ENCODE measurements at regions not wholly inside any gene's neighbourhood (a gene's known extent, or its start where the extent isn't known, plus 50 kb on each side); places are given as distances from the start of the nearest gene placed in this dataset.

GRCh38 chr3:81887448-81887847 lies 126.0 kb upstream of the GBE1 start:
- no peaks in the 10 kb centered on the region for H3K27me3 ChIP-seq (replicated peaks; ENCODE audit: insufficient read depth)
- ATAC-seq (ENCODE audit: insufficient number of reproducible peaks, low FRiP score, low read depth) (no peak), DNase-seq (ENCODE audit: low spot score) (no peak)
- no peaks in the 10 kb centered on the region for H3K4me1 ChIP-seq (ENCODE audit: control insufficient read depth in 1 of 2, low read depth in 2 of 2)
- TF ChIP-seq CTCF (IDR thresholded peaks at IDR 0.05), result no peak
- H3K9me3 ChIP-seq, result no peaks in the 10 kb centered on the region
- no peak overlapping the region for H3K27ac ChIP-seq
- H3K36me3 ChIP-seq, result no peaks in the 10 kb centered on the region
- no peak overlapping the region for H3K4me3 ChIP-seq

DNA sequence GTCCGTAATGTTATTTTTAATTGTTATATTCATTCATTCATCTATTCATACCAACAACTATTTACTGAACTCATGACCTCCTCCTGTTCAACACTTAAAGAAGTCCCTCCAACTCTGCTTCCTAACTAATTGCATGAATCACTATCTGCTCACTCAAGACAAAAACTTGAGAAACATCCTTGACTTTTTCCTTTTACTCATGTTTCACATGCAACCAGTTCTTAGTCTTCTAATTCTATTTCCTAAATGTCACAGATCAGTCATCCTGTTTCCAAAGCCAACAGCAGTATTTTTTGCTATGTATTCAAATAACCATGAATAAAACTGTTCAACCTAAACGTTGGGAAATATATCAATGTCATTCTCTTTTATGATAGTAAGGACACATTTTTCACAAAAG lies 124.6 kb upstream of the GBE1 start:
- no peak overlapping the region for H3K27ac ChIP-seq
- no peaks in the 10 kb centered on the region for H3K27me3 ChIP-seq (replicated peaks; ENCODE audit: insufficient read depth)
- no peak for DNase-seq (ENCODE audit: low spot score)
- no peak overlapping the region for H3K4me3 ChIP-seq
- H3K36me3 ChIP-seq, result no peaks in the 10 kb centered on the region
- no peak for TF ChIP-seq CTCF (IDR thresholded peaks at IDR 0.05)
- ATAC-seq (ENCODE audit: insufficient number of reproducible peaks, low FRiP score, low read depth), result no peak
- H3K9me3 ChIP-seq, result no peaks in the 10 kb centered on the region
- no peaks in the 10 kb centered on the region for H3K4me1 ChIP-seq (ENCODE audit: control insufficient read depth in 1 of 2, low read depth in 2 of 2)

- ATAC-seq (ENCODE audit: insufficient number of reproducible peaks, low FRiP score, low read depth) (no peak), DNase-seq (ENCODE audit: low spot score) (no peak)
- no peak for TF ChIP-seq CTCF (IDR thresholded peaks at IDR 0.05)
- H3K4me1 ChIP-seq (ENCODE audit: control insufficient read depth in 1 of 2, low read depth in 2 of 2), result no peaks in the 10 kb centered on the region
- no peaks in the 10 kb centered on the region for H3K36me3 ChIP-seq
- no peaks in the 10 kb centered on the region for H3K9me3 ChIP-seq
- no peak overlapping the region for H3K27ac ChIP-seq
- H3K27me3 ChIP-seq (replicated peaks; ENCODE audit: insufficient read depth), result no peaks in the 10 kb centered on the region
- H3K4me3 ChIP-seq, result no peak overlapping the region
These were observed 123.3 kb upstream of the GBE1 start for GRCh38 chr3:81884791-81885190.

DNA sequence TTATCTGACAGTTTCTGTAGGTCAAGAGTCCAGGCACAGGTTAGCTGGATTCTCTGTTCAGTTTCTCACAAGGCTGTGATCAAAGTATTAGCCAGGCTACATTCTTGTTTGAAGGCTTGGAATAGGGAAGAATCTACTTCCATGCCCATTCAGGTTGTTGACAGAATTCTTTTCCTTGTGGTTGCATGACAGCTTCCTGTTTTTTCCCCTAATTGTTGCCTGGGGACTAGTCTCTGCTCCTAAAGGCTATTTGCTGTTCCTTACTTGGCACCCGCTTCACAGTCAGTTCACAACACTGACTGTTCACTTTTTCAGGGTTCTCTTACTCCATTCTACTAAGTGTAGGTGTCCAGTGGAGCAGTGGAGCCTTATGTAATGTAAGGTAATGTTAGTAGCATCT lies 115.4 kb upstream of the GBE1 start:
- Histone ChIP-seq H3K9me3 (no peaks in the 10 kb centered on the region), H3K4me1 (ENCODE audit: control insufficient read depth in 1 of 2, low read depth in 2 of 2) (no peaks in the 10 kb centered on the region), H3K27me3 (replicated peaks; ENCODE audit: insufficient read depth) (no peaks in the 10 kb centered on the region), H3K4me3 (no peak overlapping the region), H3K36me3 (no peaks in the 10 kb centered on the region), H3K27ac (no peak overlapping the region)
- no peak for TF ChIP-seq CTCF (IDR thresholded peaks at IDR 0.05)
- no peak for DNase-seq (ENCODE audit: low spot score)
- ATAC-seq (ENCODE audit: insufficient number of reproducible peaks, low FRiP score, low read depth), result no peak

DNA sequence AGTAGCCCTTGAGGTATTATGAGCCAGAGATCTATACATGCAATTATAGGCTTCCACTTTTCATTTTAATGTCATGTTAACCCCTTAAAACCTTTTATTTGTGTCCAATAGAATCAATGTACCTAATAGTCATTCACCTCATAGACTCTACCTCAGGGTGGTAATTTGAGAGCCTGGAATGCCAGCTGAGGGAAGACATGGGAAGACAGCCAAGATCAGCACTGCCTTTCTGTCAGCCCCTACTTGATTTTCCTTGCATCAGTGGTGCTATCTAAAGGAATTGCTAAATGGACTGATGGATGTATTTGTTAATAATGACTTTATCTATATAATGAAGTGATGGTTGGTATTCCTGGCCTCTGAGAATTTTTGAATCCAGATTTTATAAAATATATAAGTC lies 113.3 kb upstream of the GBE1 start:
- no peaks in the 10 kb centered on the region for H3K9me3 ChIP-seq
- H3K27ac ChIP-seq, result no peak overlapping the region
- DNase-seq (ENCODE audit: low spot score), result no peak
- ATAC-seq (ENCODE audit: insufficient number of reproducible peaks, low FRiP score, low read depth), result no peak
- no peaks in the 10 kb centered on the region for H3K36me3 ChIP-seq
- no peaks in the 10 kb centered on the region for H3K27me3 ChIP-seq (replicated peaks; ENCODE audit: insufficient read depth)
- TF ChIP-seq CTCF (IDR thresholded peaks at IDR 0.05), result no peak
- no peak overlapping the region for H3K4me3 ChIP-seq
- no peaks in the 10 kb centered on the region for H3K4me1 ChIP-seq (ENCODE audit: control insufficient read depth in 1 of 2, low read depth in 2 of 2)

All from thoracic aorta (tissue), 2 donors.